ENCODE measurements at regions not wholly inside any gene's neighbourhood (a gene's known extent, or its start where the extent isn't known, plus 50 kb on each side); places are given as distances from the start of the nearest gene placed in this dataset.

GRCh38 chr3:94614192-94614591 is 551.3 kb downstream of the NSUN3 start:
- TF ChIP-seq CTCF (IDR thresholded peaks at IDR 0.05), result no peak
- no peak for TF ChIP-seq POLR2AphosphoS5 (IDR thresholded peaks at IDR 0.05)
- no peak for TF ChIP-seq POLR2A (IDR thresholded peaks at IDR 0.05)
- TF ChIP-seq EP300 (IDR thresholded peaks at IDR 0.05), result no peak
